GM18909 (cell line): ENCODE measurements at regions not wholly inside any gene's neighbourhood (a gene's known extent, or its start where the extent isn't known, plus 50 kb on each side); places are given as distances from the start of the nearest gene placed in this dataset.
"Not testable (repeated sequence)": the region's sequence is repeated elsewhere in the genome, so short reads cannot be mapped to it uniquely, and the experiment has no call there.

Experiments used
- ATAC-seq: cut with Tn5 transposase; IDR thresholded peaks from one replicate; pipeline ENCODE4 v1.9.1; 2021; ENCODE audit warnings: mild to moderate bottlenecking; ENCODE audit not compliant: unreplicated experiment, poor library complexity

- ATAC-seq: no peak
These were observed 161.7 kb upstream of the STK32A start for GRCh38 chr5:147073098-147073497.

- ATAC-seq: no peak
These were observed 159.6 kb upstream of the STK32A start for GRCh38 chr5:147075187-147075586.

- no peak for ATAC-seq
These were observed 154.4 kb upstream of the STK32A start for GRCh38 chr5:147080391-147080790.

GRCh38 chr5:147081311-147081764 lies 153.5 kb upstream of the STK32A start:
- no peak for ATAC-seq

- ATAC-seq: no peak
These were observed 150.1 kb upstream of the STK32A start for GRCh38 chr5:147084702-147085101.

- ATAC-seq: no peak
These were observed 149.4 kb upstream of the STK32A start for GRCh38 chr5:147085409-147085808.

- ATAC-seq: no peak
These were observed 142.8 kb upstream of the STK32A start for GRCh38 chr5:147092044-147092443.

GRCh38 chr5:147093138-147093537 lies 141.7 kb upstream of the STK32A start:
- ATAC-seq: no peak

GRCh38 chr5:147095740-147096139 lies 139.1 kb upstream of the STK32A start:
- ATAC-seq: no peak

- no peak for ATAC-seq
These were observed 136.5 kb upstream of the STK32A start for GRCh38 chr5:147098233-147098790.

GRCh38 chr5:147101659-147102369 lies 133.0 kb upstream of the STK32A start:
- no peak for ATAC-seq

GRCh38 chr5:147112899-147113298 lies 121.9 kb upstream of the STK32A start:
- no peak for ATAC-seq

GRCh38 chr5:147113967-147114366 lies 120.9 kb upstream of the STK32A start:
- ATAC-seq: no peak

GRCh38 chr5:147139759-147140158 lies 95.1 kb upstream of the STK32A start:
- not testable (repeated sequence) for ATAC-seq

GRCh38 chr5:147140558-147140957 lies 94.3 kb upstream of the STK32A start:
- ATAC-seq: no peak

GRCh38 chr5:147141580-147141979 lies 93.2 kb upstream of the STK32A start:
- not testable (repeated sequence) for ATAC-seq

- ATAC-seq: no peak
These were observed 91.6 kb upstream of the STK32A start for GRCh38 chr5:147143215-147143614.

- no peak for ATAC-seq
These were observed 89.5 kb upstream of the STK32A start for GRCh38 chr5:147145328-147145727.

GRCh38 chr5:147148715-147149114 lies 86.1 kb upstream of the STK32A start:
- ATAC-seq: no peak

- ATAC-seq: no peak
These were observed 82.7 kb upstream of the STK32A start for GRCh38 chr5:147152086-147152485.

GRCh38 chr5:147154809-147155208 lies 80.0 kb upstream of the STK32A start:
- no peak for ATAC-seq

GRCh38 chr5:147156012-147156411 lies 78.8 kb upstream of the STK32A start:
- no peak for ATAC-seq
